GM10266 (cell line): ENCODE measurements at regions not wholly inside any gene's neighbourhood (a gene's known extent, or its start where the extent isn't known, plus 50 kb on each side); places are given as distances from the start of the nearest gene placed in this dataset.

ENCODE experiments used
- DNase-seq: peaks from one replicate; pipeline ENCODE4 v3.0.0; 2012; ENCODE audit errors: extremely low spot score
- CTCF ChIP-seq: IDR thresholded peaks from 2 replicates; pipeline ENCODE4 v1.5.1; 2012; ENCODE audit warnings: mild to moderate bottlenecking, low read depth; ENCODE audit not compliant: control insufficient read depth, insufficient read depth; ENCODE audit errors: missing control alignments

GRCh38 chr13:66009241-66009640, 1220.9 kb downstream of the PCDH9 start:
- TF ChIP-seq CTCF = no peak

GRCh38 chr13:66003558-66003957, 1226.6 kb downstream of the PCDH9 start:
- no peak for TF ChIP-seq CTCF
- DNase-seq = no peak

More at GRCh38 chr13:66009241-66009640, 1220.9 kb downstream of the PCDH9 start:
- no peak for DNase-seq

GRCh38 chr13:66001140-66001539, 1229.0 kb downstream of the PCDH9 start:
- no peak for DNase-seq
- no peak for TF ChIP-seq CTCF

DNA sequence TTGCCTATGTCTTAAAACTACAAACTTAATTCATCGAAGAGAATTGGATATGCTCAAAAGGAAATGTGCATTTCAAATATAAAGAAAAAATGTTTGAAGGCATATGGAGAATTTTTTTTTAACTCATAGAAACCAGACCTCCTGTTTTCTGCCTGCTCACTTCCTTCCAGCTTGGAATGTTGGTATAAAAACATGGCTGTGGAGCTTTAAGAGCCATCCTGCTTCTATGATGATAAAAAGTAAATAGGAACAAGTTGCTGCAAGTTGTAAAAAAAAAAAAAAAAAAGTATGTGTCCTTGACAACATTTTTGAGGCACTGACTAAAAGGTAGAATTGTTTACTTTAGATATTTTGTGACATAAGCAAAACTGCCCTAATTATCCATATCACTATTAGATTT, 1230.7 kb downstream of the PCDH9 start:
- no peak for DNase-seq
- TF ChIP-seq CTCF = no peak

GRCh38 chr13:65990684-65991083, 1239.5 kb downstream of the PCDH9 start:
- no peak for DNase-seq

GRCh38 chr13:65985612-65986011, 1244.5 kb downstream of the PCDH9 start:
- TF ChIP-seq CTCF = no peak

More at GRCh38 chr13:65990684-65991083, 1239.5 kb downstream of the PCDH9 start:
- no peak for TF ChIP-seq CTCF

DNA sequence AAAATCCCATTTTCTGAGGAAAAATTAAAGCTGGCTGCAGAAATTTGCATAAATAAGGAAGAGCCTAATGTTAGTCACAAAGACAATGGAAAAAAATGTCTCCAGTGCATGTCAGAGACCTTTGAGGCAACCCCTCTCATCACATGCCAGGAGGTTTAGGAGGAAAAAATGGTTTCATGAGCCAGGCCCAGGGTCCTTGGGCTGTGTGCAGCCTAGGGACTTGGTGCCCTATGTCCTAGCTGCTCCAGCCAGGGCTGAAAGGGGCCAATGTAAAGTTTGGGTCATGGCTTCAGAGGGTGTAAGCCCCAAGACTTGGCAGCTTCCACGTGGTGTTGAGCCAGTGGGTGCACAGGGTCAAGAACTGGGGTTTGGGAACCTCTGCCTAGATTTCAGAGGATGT, 1252.6 kb downstream of the PCDH9 start:
- no peak for TF ChIP-seq CTCF
- DNase-seq = no peak

More at GRCh38 chr13:65985612-65986011, 1244.5 kb downstream of the PCDH9 start:
- no peak for DNase-seq
